Mucosa of stomach (tissue), 1 donor: ENCODE measurements at regions not wholly inside any gene's neighbourhood (a gene's known extent, or its start where the extent isn't known, plus 50 kb on each side); places are given as distances from the start of the nearest gene placed in this dataset.

Experiments
- H3K27me3 ChIP-seq: one replicate; pipeline ENCODE4 v1.7.0; 2013; ENCODE audit warnings: mild to moderate bottlenecking, low read length; ENCODE audit not compliant: control insufficient read depth, insufficient read depth
- H3K36me3 ChIP-seq: one replicate; pipeline ENCODE4 v1.7.0; 2013; ENCODE audit warnings: low read length; ENCODE audit not compliant: control insufficient read depth, insufficient read depth
- H3K4me1 ChIP-seq: one replicate; pipeline ENCODE4 v1.7.0; 2013; ENCODE audit warnings: mild to moderate bottlenecking, low read length; ENCODE audit not compliant: control insufficient read depth, insufficient read depth
- H3K4me3 ChIP-seq: one replicate; pipeline ENCODE4 v1.7.0; 2013; ENCODE audit warnings: low read length
- H3K9ac ChIP-seq: one replicate; pipeline ENCODE4 v1.7.0; 2013; ENCODE audit warnings: mild to moderate bottlenecking, low read length, moderate library complexity
- H3K9me3 ChIP-seq: one replicate; pipeline ENCODE4 v1.7.0; 2013; ENCODE audit warnings: mild to moderate bottlenecking, low read length, moderate library complexity; ENCODE audit not compliant: control insufficient read depth
- donor health status: Pancreatic carcinoma.

- no peaks in the 10 kb centered on the region for H3K9me3 ChIP-seq
- no peak overlapping the region for H3K9ac ChIP-seq
- no peak overlapping the region for H3K4me3 ChIP-seq
- H3K27me3 ChIP-seq: no peaks in the 10 kb centered on the region
- H3K4me1 ChIP-seq: peaks cover 5% of the 10 kb centered on the region
- H3K36me3 ChIP-seq: no peaks in the 10 kb centered on the region
Measured at GRCh38 chr9:31140316-31140715, 1244.1 kb upstream of the ACO1 start.

- no peaks in the 10 kb centered on the region for H3K9me3 ChIP-seq
- no peak overlapping the region for H3K4me3 ChIP-seq
- H3K9ac ChIP-seq: no peak overlapping the region
- peaks cover 5% of the 10 kb centered on the region for H3K4me1 ChIP-seq
- no peaks in the 10 kb centered on the region for H3K36me3 ChIP-seq
- H3K27me3 ChIP-seq: no peaks in the 10 kb centered on the region
Measured at GRCh38 chr9:31142456-31142855, 1242.0 kb upstream of the ACO1 start.

- Histone ChIP-seq H3K9me3 (no peaks in the 10 kb centered on the region), H3K4me3 (no peak overlapping the region), H3K36me3 (no peaks in the 10 kb centered on the region), H3K4me1 (no peaks in the 10 kb centered on the region), H3K27me3 (no peaks in the 10 kb centered on the region), H3K9ac (no peak overlapping the region)
Measured at GRCh38 chr9:31144614-31145013, 1239.8 kb upstream of the ACO1 start.

GRCh38 chr9:31146485-31147166 is 1237.8 kb upstream of the ACO1 start:
- H3K4me1 ChIP-seq: no peaks in the 10 kb centered on the region
- no peak overlapping the region for H3K4me3 ChIP-seq
- no peaks in the 10 kb centered on the region for H3K27me3 ChIP-seq
- H3K9ac ChIP-seq: no peak overlapping the region
- H3K9me3 ChIP-seq: no peaks in the 10 kb centered on the region
- H3K36me3 ChIP-seq: no peaks in the 10 kb centered on the region

GRCh38 chr9:31153250-31153840 is 1231.1 kb upstream of the ACO1 start:
- no peaks in the 10 kb centered on the region for H3K36me3 ChIP-seq
- no peak overlapping the region for H3K9ac ChIP-seq
- H3K27me3 ChIP-seq: no peaks in the 10 kb centered on the region
- no peaks in the 10 kb centered on the region for H3K4me1 ChIP-seq
- no peaks in the 10 kb centered on the region for H3K9me3 ChIP-seq
- no peak overlapping the region for H3K4me3 ChIP-seq

- Histone ChIP-seq H3K9ac (no peak overlapping the region), H3K4me3 (no peak overlapping the region), H3K4me1 (no peaks in the 10 kb centered on the region), H3K36me3 (no peaks in the 10 kb centered on the region), H3K9me3 (no peaks in the 10 kb centered on the region), H3K27me3 (no peaks in the 10 kb centered on the region)
Measured at GRCh38 chr9:31166516-31166915, 1217.9 kb upstream of the ACO1 start.

- H3K4me3 ChIP-seq: no peak overlapping the region
- H3K4me1 ChIP-seq: no peaks in the 10 kb centered on the region
- H3K9me3 ChIP-seq: no peaks in the 10 kb centered on the region
- H3K27me3 ChIP-seq: no peaks in the 10 kb centered on the region
- H3K9ac ChIP-seq: no peak overlapping the region
- no peaks in the 10 kb centered on the region for H3K36me3 ChIP-seq
Measured at GRCh38 chr9:31168161-31168560, 1216.3 kb upstream of the ACO1 start.

- no peak overlapping the region for H3K9ac ChIP-seq
- no peaks in the 10 kb centered on the region for H3K27me3 ChIP-seq
- H3K9me3 ChIP-seq: no peaks in the 10 kb centered on the region
- no peak overlapping the region for H3K4me3 ChIP-seq
- no peaks in the 10 kb centered on the region for H3K36me3 ChIP-seq
- no peaks in the 10 kb centered on the region for H3K4me1 ChIP-seq
Measured at GRCh38 chr9:31174681-31175080, 1209.8 kb upstream of the ACO1 start.

- no peaks in the 10 kb centered on the region for H3K36me3 ChIP-seq
- no peak overlapping the region for H3K9ac ChIP-seq
- H3K4me1 ChIP-seq: no peaks in the 10 kb centered on the region
- H3K4me3 ChIP-seq: no peak overlapping the region
- no peaks in the 10 kb centered on the region for H3K9me3 ChIP-seq
- H3K27me3 ChIP-seq: no peaks in the 10 kb centered on the region
Measured at GRCh38 chr9:31183866-31184265, 1200.6 kb upstream of the ACO1 start.

GRCh38 chr9:31185831-31186230 is 1198.6 kb upstream of the ACO1 start:
- H3K4me1 ChIP-seq: no peaks in the 10 kb centered on the region
- no peak overlapping the region for H3K4me3 ChIP-seq
- no peaks in the 10 kb centered on the region for H3K27me3 ChIP-seq
- no peaks in the 10 kb centered on the region for H3K36me3 ChIP-seq
- no peak overlapping the region for H3K9ac ChIP-seq
- no peaks in the 10 kb centered on the region for H3K9me3 ChIP-seq

- Histone ChIP-seq H3K9ac (no peak overlapping the region), H3K4me3 (no peak overlapping the region), H3K4me1 (no peaks in the 10 kb centered on the region), H3K36me3 (no peaks in the 10 kb centered on the region), H3K9me3 (no peaks in the 10 kb centered on the region), H3K27me3 (no peaks in the 10 kb centered on the region)
Measured at GRCh38 chr9:31188496-31188895, 1195.9 kb upstream of the ACO1 start.

GRCh38 chr9:31210978-31211570 is 1173.4 kb upstream of the ACO1 start:
- Histone ChIP-seq H3K9ac (no peak overlapping the region), H3K27me3 (no peaks in the 10 kb centered on the region), H3K9me3 (no peaks in the 10 kb centered on the region), H3K4me1 (no peaks in the 10 kb centered on the region), H3K4me3 (no peak overlapping the region), H3K36me3 (no peaks in the 10 kb centered on the region)
